Astrocyte of the cerebellum (primary cell): ENCODE measurements at regions not wholly inside any gene's neighbourhood (a gene's known extent, or its start where the extent isn't known, plus 50 kb on each side); places are given as distances from the start of the nearest gene placed in this dataset.

Experiments
- DNase-seq: peaks from one replicate; pipeline ENCODE4 v3.0.0-alpha.2; 2011; ENCODE audit warnings: low read depth
- H3K4me3 ChIP-seq: 2 replicates; pipeline ENCODE4 v1.5.1; 2011; ENCODE audit warnings: mild to moderate bottlenecking, low read depth, low read length, moderate library complexity
- in situ Hi-C: cut with HindIII; loops from 2 replicates; pipeline ENCODE4 v1.10.0; 2017; ENCODE audit warnings: low sequenced_read_pairs
- TF ChIP-seq, protein P1 (sequence below): IDR thresholded peaks from 2 replicates; pipeline ENCODE4 v1.5.1; 2012; ENCODE audit warnings: low read length, low read depth, moderate library complexity, mild to moderate bottlenecking; ENCODE audit errors: missing control alignments

DNA sequence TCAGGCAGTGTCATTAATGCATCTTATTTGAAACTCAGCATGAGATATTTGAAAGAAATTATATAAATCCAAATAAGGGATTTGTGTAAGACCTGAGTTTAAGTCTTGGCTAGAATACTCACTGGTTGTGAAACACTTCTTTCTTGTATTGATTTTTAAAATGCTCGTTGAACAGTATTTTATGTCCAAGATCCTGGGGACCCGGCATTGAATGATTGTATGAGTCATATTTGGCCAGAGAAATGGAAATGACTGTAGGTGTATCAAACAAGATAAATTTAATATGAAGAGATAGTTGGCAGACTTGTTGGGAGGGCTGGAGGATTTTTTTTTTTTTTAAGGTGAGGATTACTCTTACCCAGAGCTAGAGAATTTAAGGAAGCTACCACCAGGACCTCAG, 606.1 kb upstream of the CPEB2 start:
- TF ChIP-seq, protein P1, sequence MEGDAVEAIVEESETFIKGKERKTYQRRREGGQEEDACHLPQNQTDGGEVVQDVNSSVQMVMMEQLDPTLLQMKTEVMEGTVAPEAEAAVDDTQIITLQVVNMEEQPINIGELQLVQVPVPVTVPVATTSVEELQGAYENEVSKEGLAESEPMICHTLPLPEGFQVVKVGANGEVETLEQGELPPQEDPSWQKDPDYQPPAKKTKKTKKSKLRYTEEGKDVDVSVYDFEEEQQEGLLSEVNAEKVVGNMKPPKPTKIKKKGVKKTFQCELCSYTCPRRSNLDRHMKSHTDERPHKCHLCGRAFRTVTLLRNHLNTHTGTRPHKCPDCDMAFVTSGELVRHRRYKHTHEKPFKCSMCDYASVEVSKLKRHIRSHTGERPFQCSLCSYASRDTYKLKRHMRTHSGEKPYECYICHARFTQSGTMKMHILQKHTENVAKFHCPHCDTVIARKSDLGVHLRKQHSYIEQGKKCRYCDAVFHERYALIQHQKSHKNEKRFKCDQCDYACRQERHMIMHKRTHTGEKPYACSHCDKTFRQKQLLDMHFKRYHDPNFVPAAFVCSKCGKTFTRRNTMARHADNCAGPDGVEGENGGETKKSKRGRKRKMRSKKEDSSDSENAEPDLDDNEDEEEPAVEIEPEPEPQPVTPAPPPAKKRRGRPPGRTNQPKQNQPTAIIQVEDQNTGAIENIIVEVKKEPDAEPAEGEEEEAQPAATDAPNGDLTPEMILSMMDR = no peak
- no peak overlapping the region for H3K4me3 ChIP-seq
- in situ Hi-C loops = no loop called here
- DNase-seq = no peak

GRCh38 chr4:14399848-14400247, 602.4 kb upstream of the CPEB2 start:
- DNase-seq = no peak
- TF ChIP-seq, protein P1 = no peak
- H3K4me3 ChIP-seq = no peak overlapping the region
- in situ Hi-C loops = no loop called here

DNA sequence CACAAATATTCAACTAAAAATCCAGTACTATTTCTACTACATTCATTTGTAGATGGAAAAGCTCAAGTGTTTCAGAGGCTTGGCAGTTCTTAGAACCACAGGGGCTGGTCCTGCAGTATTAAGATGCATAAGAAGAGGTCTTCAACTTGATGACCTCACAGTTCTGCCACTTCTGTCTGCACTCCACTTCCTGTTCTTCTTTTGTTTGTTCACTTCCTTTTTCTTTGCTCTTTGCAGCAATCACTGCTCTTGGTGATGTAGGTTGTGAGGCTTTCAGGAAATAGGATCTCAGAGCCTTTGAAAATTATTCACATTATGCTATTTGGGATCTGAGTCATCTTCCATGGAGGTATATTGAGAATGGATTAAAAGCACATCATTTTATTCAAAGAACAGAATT, 602.0 kb upstream of the CPEB2 start:
- H3K4me3 ChIP-seq = no peak overlapping the region
- TF ChIP-seq, protein P1 = no peak
- in situ Hi-C loops = no loop called here
- no peak for DNase-seq

GRCh38 chr4:14403132-14403531, 599.1 kb upstream of the CPEB2 start:
- no peak overlapping the region for H3K4me3 ChIP-seq
- no peak for DNase-seq
- TF ChIP-seq, protein P1 = no peak
- in situ Hi-C loops = no loop called here

- TF ChIP-seq, protein P1 = no peak
- no peak overlapping the region for H3K4me3 ChIP-seq
- DNase-seq = no peak
- in situ Hi-C loops = no loop called here
Observed at GRCh38 chr4:14404730-14405129, 597.6 kb upstream of the CPEB2 start.

DNA sequence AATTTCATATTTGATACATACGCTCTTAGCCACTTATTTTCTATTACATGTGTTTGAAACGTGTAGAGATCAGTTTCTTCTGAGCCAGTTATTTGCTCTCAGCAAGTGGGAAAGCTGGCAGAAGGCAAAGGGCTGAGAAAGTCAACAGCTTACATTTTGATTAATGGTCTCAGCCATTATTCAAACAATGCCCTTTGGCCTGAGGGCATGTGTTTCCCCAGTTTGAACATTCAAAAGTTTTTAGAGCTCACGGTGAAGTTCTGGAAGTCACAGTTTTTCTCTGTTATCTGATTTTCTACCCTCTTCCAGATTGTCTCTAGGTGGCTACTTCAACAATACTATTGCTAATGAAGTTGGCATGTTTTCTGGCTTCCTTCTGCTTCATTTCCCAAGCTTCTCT, 591.8 kb upstream of the CPEB2 start:
- H3K4me3 ChIP-seq = no peak overlapping the region
- TF ChIP-seq, protein P1 = no peak
- no peak for DNase-seq

GRCh38 chr4:14415146-14415545, 587.1 kb upstream of the CPEB2 start:
- in situ Hi-C loops = loop anchor here (10.0 kb wide), 1 partner anchor 240 kb away; no protein-coding TSS in a partner anchor

More for the DNA sequence above, 591.8 kb upstream of the CPEB2 start:
- in situ Hi-C loops = loop anchor here (10.0 kb wide), 1 partner anchor 244 kb away; no protein-coding TSS in a partner anchor

More at GRCh38 chr4:14415146-14415545, 587.1 kb upstream of the CPEB2 start:
- H3K4me3 ChIP-seq = no peak overlapping the region
- TF ChIP-seq, protein P1 = no peak
- peak; percentile 50 for DNase-seq
